ENCODE measurements at regions not wholly inside any gene's neighbourhood (a gene's known extent, or its start where the extent isn't known, plus 50 kb on each side); places are given as distances from the start of the nearest gene placed in this dataset.
"Not testable (repeated sequence)": the region's sequence is repeated elsewhere in the genome, so short reads cannot be mapped to it uniquely, and the experiment has no call there.

DNA sequence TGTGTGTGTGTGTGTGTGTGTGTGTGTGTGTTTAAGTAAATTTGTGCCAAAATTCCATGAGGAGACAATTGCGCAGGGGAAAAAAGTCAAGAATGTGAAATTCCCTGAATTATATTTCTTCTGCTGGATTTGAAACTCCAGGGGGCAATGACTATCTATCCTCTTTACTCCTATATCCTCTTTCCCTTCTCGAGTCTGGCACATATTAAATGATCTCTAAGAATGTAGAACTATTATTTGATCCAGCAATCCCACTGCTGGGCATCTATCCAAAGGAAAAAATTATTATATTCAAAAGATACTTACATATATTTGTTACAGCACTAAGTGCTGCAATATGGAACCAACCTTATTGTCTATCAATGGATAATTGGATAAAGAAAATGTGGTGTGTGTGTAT lies 350.1 kb upstream of the ADAMTS9 start:
- no peak for DNase-seq (ENCODE audit: low spot score)

DNA sequence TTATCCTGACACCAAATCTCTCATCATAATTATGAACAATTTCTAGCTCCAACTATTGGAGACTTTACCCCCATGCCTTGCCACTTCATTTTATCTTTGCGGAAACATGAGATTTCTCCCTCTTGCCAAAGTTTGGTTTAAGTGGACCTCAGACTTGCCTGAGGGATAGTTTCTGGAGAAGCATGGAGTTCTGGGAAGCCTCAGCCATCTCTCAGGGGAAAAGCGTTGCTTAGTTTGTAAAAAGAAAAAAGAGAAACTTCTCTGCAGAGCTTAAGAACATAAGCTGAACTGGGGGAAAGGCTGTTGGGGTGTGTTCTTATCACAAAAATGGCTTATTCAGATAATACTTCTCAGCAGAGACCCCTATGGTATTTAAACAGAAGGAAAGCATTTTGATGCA lies 347.4 kb upstream of the ADAMTS9 start:
- no peak for DNase-seq (ENCODE audit: low spot score)

GRCh38 chr3:65033576-65033975 lies 345.8 kb upstream of the ADAMTS9 start:
- DNase-seq (ENCODE audit: low spot score): no peak

DNA sequence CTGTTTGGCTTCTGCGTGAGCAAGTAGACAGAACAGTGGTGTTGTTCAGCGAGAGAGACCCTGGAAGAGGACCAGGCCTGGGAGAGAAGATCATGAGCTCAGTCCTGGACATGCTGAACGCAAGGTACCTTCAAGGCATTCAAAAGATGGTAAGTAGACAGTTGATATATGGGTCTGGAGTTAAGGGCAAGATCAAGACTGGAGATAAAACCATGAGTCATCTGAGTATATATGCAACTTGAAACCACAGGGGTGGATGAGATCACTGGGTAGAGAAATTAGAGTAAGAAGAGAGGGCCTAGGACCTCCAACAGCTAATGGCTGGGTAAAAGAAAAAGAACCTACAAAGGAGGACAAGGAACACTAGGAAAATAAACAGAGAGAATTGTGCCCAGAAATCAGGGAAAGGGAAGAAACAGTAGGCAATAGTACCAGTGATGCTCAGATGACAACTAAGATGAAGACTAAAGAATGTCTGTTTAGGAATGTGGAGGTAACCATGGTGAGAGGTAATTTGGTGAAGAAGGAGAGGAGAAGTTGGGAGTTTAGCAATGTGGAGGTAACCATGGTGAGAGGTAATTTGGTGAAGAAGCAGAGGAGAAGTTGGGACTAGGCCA lies 343.2 kb upstream of the ADAMTS9 start:
- DNase-seq (ENCODE audit: low spot score): no peak

GRCh38 chr3:65030014-65030627 lies 342.3 kb upstream of the ADAMTS9 start:
- DNase-seq (ENCODE audit: low spot score): no peak

GRCh38 chr3:65029130-65029529 lies 341.3 kb upstream of the ADAMTS9 start:
- DNase-seq (ENCODE audit: low spot score): no peak

- no peak for DNase-seq (ENCODE audit: low spot score)
Observed at GRCh38 chr3:65028024-65028423, 340.2 kb upstream of the ADAMTS9 start.

GRCh38 chr3:65027335-65027734 lies 339.5 kb upstream of the ADAMTS9 start:
- DNase-seq (ENCODE audit: low spot score): no peak

GRCh38 chr3:65026151-65026550 lies 338.4 kb upstream of the ADAMTS9 start:
- DNase-seq (ENCODE audit: low spot score): no peak

GRCh38 chr3:65024148-65024547 lies 336.3 kb upstream of the ADAMTS9 start:
- no peak for DNase-seq (ENCODE audit: low spot score)

DNA sequence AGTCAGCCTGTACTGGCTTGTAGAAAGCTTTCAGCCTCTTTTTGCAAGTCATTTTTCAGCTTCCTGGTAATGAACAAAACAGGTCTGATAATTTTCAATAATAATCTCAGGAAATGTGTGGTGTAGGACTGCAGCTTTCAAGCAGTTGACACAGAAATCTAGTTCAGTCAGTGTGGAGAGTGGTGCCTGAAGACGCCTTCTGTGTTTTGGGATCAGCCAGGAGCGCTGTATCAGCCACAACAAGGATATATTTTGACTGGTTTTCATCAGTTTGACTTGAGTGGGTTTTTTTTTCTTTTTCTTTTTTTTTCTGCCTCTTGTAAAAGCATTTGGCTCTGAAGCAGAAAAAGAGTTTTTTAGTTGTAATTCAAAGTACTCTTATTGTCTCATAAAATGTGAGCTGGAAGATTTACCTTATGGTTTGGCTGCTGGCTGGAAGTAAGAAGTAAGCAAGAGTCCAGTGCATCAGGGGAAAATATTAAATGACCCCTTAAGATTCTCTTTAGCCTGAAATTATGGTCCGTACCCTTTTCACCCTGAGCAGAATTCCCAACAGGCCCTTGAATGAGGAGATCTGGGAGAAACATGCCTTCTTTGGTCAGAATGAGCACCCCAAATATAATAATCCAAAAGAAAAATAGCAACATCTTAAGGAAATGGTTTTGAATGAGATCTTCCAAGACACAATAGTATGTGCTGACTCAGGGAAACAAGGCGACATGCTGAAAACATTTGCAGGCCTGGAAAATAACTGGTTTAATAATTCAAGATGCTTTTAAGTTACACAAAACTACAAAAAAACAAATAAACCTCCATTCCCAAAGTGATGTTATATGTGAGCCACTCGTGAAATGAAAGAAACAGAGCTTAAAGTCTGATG lies 332.7 kb upstream of the ADAMTS9 start:
- no peak for DNase-seq (ENCODE audit: low spot score)

GRCh38 chr3:65019443-65020055 lies 331.7 kb upstream of the ADAMTS9 start:
- DNase-seq (ENCODE audit: low spot score): no peak

GRCh38 chr3:65018801-65019200 lies 331.0 kb upstream of the ADAMTS9 start:
- no peak for DNase-seq (ENCODE audit: low spot score)

DNA sequence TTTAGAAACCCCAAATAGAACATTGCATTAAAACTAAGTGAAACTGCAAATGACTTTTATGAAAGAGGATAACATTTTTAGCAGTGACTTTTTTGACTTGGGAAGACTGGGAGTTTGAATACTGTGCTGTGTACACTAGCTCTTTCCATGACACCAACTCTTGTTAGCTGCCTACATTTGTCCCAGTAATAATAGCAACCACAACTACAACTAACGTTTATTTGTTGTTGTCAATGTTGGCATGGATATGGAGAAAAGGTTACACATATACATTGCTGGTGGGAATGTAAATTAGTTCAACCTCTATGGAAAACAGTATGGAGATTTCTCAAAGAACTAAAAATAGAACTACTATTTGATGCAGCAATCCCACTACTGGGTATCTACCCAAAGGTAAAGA lies 329.6 kb upstream of the ADAMTS9 start:
- DNase-seq (ENCODE audit: low spot score): no peak

GRCh38 chr3:65015711-65016110 lies 327.9 kb upstream of the ADAMTS9 start:
- no peak for DNase-seq (ENCODE audit: low spot score)

DNA sequence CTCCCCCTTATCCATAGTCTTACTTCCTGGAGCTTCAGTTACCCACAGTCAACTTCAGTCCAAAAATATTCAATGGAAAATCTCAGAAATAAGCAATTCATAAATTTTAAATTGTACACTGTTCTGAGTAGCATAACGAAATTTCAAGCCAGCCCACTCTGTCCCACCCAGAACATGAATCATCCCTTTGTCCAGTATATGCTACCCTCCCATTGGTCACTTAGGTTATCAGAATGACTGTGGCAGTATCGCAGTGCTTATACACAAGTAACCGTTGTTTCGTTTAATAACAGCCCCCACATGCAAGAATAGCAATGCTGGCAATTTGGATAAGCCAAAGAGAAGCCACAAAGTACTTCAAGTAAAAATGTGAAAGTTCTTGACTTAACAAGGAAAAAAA lies 325.3 kb upstream of the ADAMTS9 start:
- DNase-seq (ENCODE audit: low spot score): no peak

- DNase-seq (ENCODE audit: low spot score): no peak
Observed at GRCh38 chr3:65006300-65006739, 318.5 kb upstream of the ADAMTS9 start.

DNA sequence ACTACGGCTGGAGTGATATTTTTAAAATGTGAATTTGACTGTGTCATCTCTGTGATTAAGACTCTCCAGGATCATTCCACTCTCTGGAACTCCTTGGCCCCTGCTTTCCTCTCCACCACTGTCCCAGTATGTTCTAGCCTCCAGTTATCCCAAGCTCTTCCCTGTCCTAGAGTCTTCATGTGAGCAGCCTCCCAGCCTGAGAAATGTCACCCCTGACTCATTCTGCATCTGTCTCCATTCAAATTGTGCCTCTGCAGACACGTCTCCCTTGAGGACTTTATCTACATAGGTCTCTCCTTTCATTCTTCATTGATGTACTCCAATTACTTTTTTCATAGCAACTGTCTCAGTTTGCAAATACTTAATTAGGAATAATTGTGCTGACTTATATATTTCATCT lies 317.7 kb upstream of the ADAMTS9 start:
- DNase-seq (ENCODE audit: low spot score): no peak

DNA sequence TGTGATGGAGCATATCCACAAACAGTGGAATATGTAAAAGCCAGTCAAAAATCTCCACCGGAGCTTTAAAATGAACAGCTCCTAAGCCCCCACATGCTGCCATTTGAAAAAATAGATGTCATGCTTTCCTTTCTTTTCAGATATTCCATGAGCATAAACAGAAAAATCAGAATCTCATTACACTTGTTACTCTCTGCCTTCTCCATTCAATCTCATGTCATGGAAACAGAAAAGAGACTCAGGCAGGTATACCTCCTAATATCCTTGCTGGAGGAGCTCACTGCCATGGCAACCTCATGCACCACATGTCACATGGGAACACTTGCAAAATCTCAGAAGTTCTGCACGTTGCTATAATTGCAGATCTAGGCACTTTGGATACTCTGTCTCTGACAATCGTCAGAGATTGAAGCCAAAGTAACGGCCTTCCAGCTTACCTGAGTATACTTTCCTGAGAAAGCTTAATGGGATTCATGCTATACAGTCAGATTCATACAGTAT lies 317.0 kb upstream of the ADAMTS9 start:
- peak; percentile 44 for DNase-seq (ENCODE audit: low spot score)

DNA sequence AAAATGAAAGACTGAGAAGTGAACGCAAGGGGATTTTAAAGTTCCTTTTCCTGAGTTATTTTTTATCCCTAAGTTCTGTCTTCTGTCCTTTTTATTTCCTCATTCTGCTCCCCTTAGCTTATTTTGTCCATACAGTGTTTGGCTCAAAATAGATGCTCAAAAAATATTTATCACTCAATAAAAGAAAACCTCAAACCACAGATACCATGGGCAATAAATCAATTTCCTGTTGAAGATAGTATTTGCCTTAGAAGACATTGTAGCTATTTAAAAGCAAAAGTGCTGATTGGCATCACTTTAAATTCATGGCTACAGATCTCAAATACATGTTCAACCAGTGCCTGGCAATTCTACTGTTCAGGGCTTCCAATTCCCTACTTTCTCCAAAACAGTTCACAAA lies 316.5 kb upstream of the ADAMTS9 start:
- DNase-seq (ENCODE audit: low spot score): no peak

- not testable (repeated sequence) for DNase-seq (ENCODE audit: low spot score)
Observed at GRCh38 chr3:65001119-65001518, 313.3 kb upstream of the ADAMTS9 start.

DNA sequence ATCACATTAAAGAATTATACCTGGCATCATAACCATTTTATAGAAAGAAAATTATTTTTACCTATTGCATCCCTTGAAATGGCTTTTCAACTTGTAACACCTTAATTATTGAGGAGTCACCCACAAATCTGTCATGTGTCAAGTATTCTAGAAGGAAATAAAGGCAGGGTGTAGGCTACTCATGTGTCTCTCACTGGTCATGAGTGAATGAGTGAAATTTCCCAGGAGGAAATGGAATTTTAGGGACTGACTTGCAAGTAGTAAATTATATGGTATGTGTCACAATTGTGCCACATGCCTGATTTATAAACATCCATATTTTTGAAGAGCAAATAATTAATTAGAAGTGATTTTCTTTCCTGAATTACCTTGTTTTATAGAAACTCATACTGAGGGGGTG lies 310.5 kb upstream of the ADAMTS9 start:
- no peak for DNase-seq (ENCODE audit: low spot score)
